NCI-H1105 (cell line): ENCODE measurements at regions not wholly inside any gene's neighbourhood (a gene's known extent, or its start where the extent isn't known, plus 50 kb on each side); places are given as distances from the start of the nearest gene placed in this dataset.

Experiments
- DNase-seq: peaks from one replicate; lab custom pipeline; 2025; lab: John Stamatoyannopoulos, UW

- DNase-seq, result no peak
Measured at GRCh38 chr12:17809206-17809605, 280.8 kb downstream of the RERGL start.

DNA sequence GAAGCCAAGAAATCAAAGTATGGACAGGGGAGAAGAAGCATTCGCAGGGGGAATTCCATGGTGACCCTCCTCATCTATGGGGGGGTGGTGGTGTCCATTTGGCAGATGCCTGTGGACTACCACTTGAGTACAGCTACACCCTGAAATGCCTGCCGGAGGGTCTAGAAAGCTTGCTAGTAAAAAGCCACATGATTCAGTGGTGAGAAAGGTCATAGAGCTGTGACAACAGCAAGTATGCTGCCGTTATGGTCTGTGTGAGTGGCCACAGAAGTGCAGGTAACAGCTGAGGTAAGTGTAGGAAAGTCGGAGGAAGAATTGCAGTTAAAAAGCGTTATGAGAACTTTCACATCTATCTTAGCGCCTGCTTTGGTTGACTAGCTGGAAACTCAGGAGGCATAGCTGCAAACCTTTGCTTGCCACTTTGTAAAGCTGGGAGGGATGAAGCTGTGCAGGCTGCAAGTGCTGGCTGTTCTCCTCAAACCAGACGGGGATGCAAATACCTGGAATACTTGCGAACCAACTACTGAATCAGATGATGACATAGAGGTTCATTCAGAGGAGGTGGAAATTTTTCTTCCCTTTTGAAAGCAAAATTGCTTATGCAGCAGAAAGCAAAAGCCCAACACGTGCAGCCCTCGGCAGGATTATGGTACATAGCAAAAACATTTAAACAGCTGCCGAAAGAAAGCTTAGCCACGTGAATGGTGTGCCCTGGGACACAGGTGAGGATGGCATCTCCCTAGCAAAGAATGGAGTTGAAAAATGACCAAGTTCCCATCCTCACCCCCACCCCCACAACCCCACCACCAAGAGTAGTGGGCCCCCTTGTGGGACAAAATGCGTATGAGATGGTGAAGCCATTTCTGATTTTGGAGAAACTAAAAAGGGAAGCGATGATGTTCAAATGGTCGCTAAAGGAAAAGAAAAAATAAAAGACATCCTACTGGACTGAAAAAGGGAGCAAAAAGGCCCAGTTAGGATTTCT lies 287.0 kb downstream of the RERGL start:
- no peak for DNase-seq

- no peak for DNase-seq
Measured at GRCh38 chr12:17793854-17794253, 296.1 kb downstream of the RERGL start.

DNA sequence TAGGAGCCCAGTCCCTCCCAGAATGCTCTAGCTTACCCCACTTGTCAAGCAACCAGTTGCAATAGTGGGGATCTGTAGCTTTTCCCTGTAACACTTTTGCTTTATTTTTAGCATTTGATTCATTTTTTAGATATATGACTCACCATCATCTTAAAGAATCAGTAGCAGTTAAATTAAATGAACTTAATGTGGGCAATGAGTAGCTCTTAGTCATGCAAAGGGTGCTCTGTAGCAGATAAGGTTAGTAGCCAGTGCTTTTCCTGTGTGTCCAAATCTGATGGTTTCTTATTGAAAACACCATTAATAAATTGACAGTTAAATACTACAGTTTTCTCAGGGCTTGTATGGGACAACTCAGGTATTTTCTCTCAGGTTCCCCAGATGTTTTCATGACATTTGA lies 311.8 kb downstream of the RERGL start:
- DNase-seq, result no peak

GRCh38 chr12:17763366-17763765 lies 326.6 kb downstream of the RERGL start:
- DNase-seq, result no peak

- DNase-seq, result no peak
Measured at GRCh38 chr12:17759982-17760381, 330.0 kb downstream of the RERGL start.
